B cell (primary cell): ENCODE measurements at regions not wholly inside any gene's neighbourhood (a gene's known extent, or its start where the extent isn't known, plus 50 kb on each side); places are given as distances from the start of the nearest gene placed in this dataset.

Experiments used
- ATAC-seq: fragments of 200-7000 bp; cut with Tn5 transposase; one replicate; pipeline ENCODE4 v1.10.0; 2021; ENCODE audit warnings: low read depth, mild to moderate bottlenecking, moderate number of reproducible peaks, moderate library complexity
- CTCF ChIA-PET: fragments of 350-600 bp; sonication (Branson Sonifier 250); formaldehyde crosslinking; loops from one replicate; lab custom pipeline; 2021; ENCODE audit warnings: antibody characterized with exemption, inconsistent platforms; lab: Charles Lee
- POLR2A ChIA-PET: fragments of 350-600 bp; sonication (Branson Sonifier 250); formaldehyde crosslinking; loops from one replicate; lab custom pipeline; 2021; ENCODE audit warnings: antibody characterized with exemption; lab: Charles Lee
- DNase-seq: peaks from one replicate; pipeline ENCODE4 v3.0.0; 2013
- H2AFZ ChIP-seq: 2 replicates; pipeline ENCODE4 v1.6.1; 2012; ENCODE audit warnings: mild to moderate bottlenecking, low read depth, low read length; ENCODE audit not compliant: insufficient read depth, poor library complexity, severe bottlenecking
- H3K27ac ChIP-seq, 2 donors: 1 replicate in 1 of 2; 2 replicates in 1 of 2; pipeline ENCODE4 v1.5.1; 2012 to 2013; ENCODE audit warnings: low read length in 2 of 2, mild to moderate bottlenecking in 2 of 2, moderate library complexity in 1 of 2
- H3K27me3 ChIP-seq, 4 experiments: fragments of 200-600 bp in 1 of 4; sonication (generic) in 1 of 4; replicated peaks in 1 of 4; 1 replicate in 2 of 4; 2 replicates in 2 of 4; pipeline versions ENCODE4 v1.6.1 to v1.7.0; 2013 to 2016; ENCODE audit warnings: low read length in 3 of 4, mild to moderate bottlenecking in 2 of 4, mixed read lengths in 1 of 4, moderate library complexity in 1 of 4; ENCODE audit not compliant: insufficient read depth in 4 of 4, control insufficient read depth in 3 of 4; ENCODE audit errors: control extremely low read depth in 1 of 4
- H3K36me3 ChIP-seq, 2 experiments: replicated peaks in 1 of 2; 1 replicate in 1 of 2; 2 replicates in 1 of 2; pipeline versions ENCODE4 v1.6.1 to v1.7.1; 2013; ENCODE audit warnings: low read length in 1 of 2; ENCODE audit not compliant: insufficient read depth in 2 of 2, control insufficient read depth in 1 of 2; ENCODE audit errors: control extremely low read depth in 1 of 2, extremely low read depth in 1 of 2
- H3K4me1 ChIP-seq, 2 donors: fragments of 200-600 bp in 1 of 2; sonication (generic) in 1 of 2; 1 replicate in 1 of 2; 2 replicates in 1 of 2; pipeline versions ENCODE4 v1.5.1 to v1.6.1; 2013 to 2017; ENCODE audit warnings: low read length in 2 of 2; ENCODE audit not compliant: control insufficient read depth in 2 of 2, insufficient read depth in 2 of 2
- H3K4me2 ChIP-seq: replicated peaks from 2 replicates; pipeline ENCODE3; 2012; ENCODE audit warnings: mild to moderate bottlenecking, low read depth, low read length; ENCODE audit not compliant: poor library complexity, severe bottlenecking
- H3K4me3 ChIP-seq, 5 experiments: fragments of 200-600 bp in 1 of 5; sonication (generic) in 1 of 5; 1 replicate in 3 of 5; 2 replicates in 2 of 5; pipeline versions ENCODE4 v1.5.1 to v1.7.0; 2011 to 2016; ENCODE audit warnings: low read length in 4 of 5, mild to moderate bottlenecking in 4 of 5, low read depth in 2 of 5, control low read depth in 1 of 5, moderate library complexity in 1 of 5; ENCODE audit not compliant: insufficient read depth in 1 of 5; ENCODE audit errors: control extremely low read depth in 1 of 5, extremely low read depth in 1 of 5
- H3K79me2 ChIP-seq: fragments of 200-600 bp; sonication (generic); one replicate; pipeline ENCODE4 v1.6.0; 2016; ENCODE audit warnings: low read length; ENCODE audit not compliant: control insufficient read depth, insufficient read depth
- H3K9ac ChIP-seq: fragments of 200-600 bp; sonication (generic); 2 replicates; pipeline ENCODE4 v1.6.1; 2017; ENCODE audit warnings: mild to moderate bottlenecking, low read length, moderate library complexity
- H3K9me3 ChIP-seq, 3 donors: one replicate each; pipeline versions ENCODE4 v1.6.1 to v1.7.1; 2013; ENCODE audit warnings: low read length in 2 of 3; ENCODE audit not compliant: control insufficient read depth in 2 of 3, insufficient read depth in 1 of 3; ENCODE audit errors: control extremely low read depth in 1 of 3
- H4K20me1 ChIP-seq: 2 replicates; pipeline ENCODE4 v1.6.0; 2012; ENCODE audit warnings: mild to moderate bottlenecking, low read length; ENCODE audit not compliant: insufficient read depth, control insufficient read depth, poor library complexity, severe bottlenecking
- H3K27ac Mint-ChIP-seq: one replicate; pipeline ENCODE4 v1.8.0; 2021; ENCODE audit warnings: mixed read lengths
- H3K27me3 Mint-ChIP-seq: one replicate; pipeline ENCODE4 v1.8.0; 2021; ENCODE audit warnings: mixed read lengths
- H3K4me1 Mint-ChIP-seq: one replicate; pipeline ENCODE4 v1.8.0; 2021; ENCODE audit warnings: mixed read lengths
- H3K4me3 Mint-ChIP-seq: one replicate; pipeline ENCODE4 v1.8.0; 2021; ENCODE audit warnings: mixed read lengths
- H3K9me3 Mint-ChIP-seq: one replicate; pipeline ENCODE4 v1.8.0; 2022; ENCODE audit warnings: mixed read lengths; ENCODE audit not compliant: insufficient read depth
- CTCF ChIP-seq: fragments of 200-600 bp; IDR thresholded peaks from one replicate; pipeline ENCODE4 v1.8.0; 2022; ENCODE audit warnings: antibody characterized with exemption, mild to moderate bottlenecking
- EZH2 ChIP-seq: IDR thresholded peaks from 2 replicates; pipeline ENCODE4 v1.6.1; 2012; ENCODE audit warnings: borderline replicate concordance, low read depth, mild to moderate bottlenecking, moderate library complexity, low read length; ENCODE audit not compliant: insufficient read depth, poor library complexity, severe bottlenecking
- WGBS: methylation state at CpG from one replicate; pipeline ENCODE4 v1.1.5; 2013; ENCODE audit warnings: missing lambda C conversion rate; ENCODE audit not compliant: insufficient coverage; 5-methylcytosine and 5-hydroxymethylcytosine counted together
- intact Hi-C: fragments of 100-400 bp; cut with micrococcal nuclease; formaldehyde crosslinking; loops from one replicate; pipeline ENCODE4 v1.10.0; 2022

- Histone ChIP-seq H2AFZ (no peak overlapping the region), H3K9ac (no peak overlapping the region), H3K79me2 (no peaks in the 10 kb centered on the region), H3K4me1 (no peaks in the 10 kb centered on the region), H3K27me3 (no peaks in the 10 kb centered on the region), H3K4me3 (no peak overlapping the region), H3K27ac (no peak overlapping the region), H3K9me3 (peaks cover 0 to 4% (median 0%) of the 10 kb centered on the region in 3 donors), H3K36me3 (no peaks in the 10 kb centered on the region), H3K4me2 (no peak overlapping the region), H4K20me1 (no peaks in the 10 kb centered on the region)
- Mint-ChIP-seq H3K27ac (no peak overlapping the region), H3K4me3 (no peak overlapping the region), H3K27me3 (no peaks in the 10 kb centered on the region), H3K9me3 (no peaks in the 10 kb centered on the region), H3K4me1 (no peaks in the 10 kb centered on the region)
- POLR2A ChIA-PET, result no interaction called here
- intact Hi-C loops, result no loop called here
- DNase-seq, result no peak
- WGBS, result no CpG with 5 or more reads among the region's 2 CpGs
- CTCF ChIA-PET, result no interaction called here
- no peak for ATAC-seq
- no peak for TF ChIP-seq EZH2
- no peak for TF ChIP-seq CTCF
Observed at GRCh38 chr7:15782656-15783055, 96.2 kb upstream of the MEOX2 start.

- H3K79me2 ChIP-seq, result no peaks in the 10 kb centered on the region
- H4K20me1 ChIP-seq, result no peaks in the 10 kb centered on the region
- intact Hi-C loops, result no loop called here
- H3K36me3 ChIP-seq, result no peaks in the 10 kb centered on the region
- H3K27me3 ChIP-seq, result no peaks in the 10 kb centered on the region
- H3K9me3 Mint-ChIP-seq, result no peaks in the 10 kb centered on the region
- H3K9ac ChIP-seq, result no peak overlapping the region
- H3K9me3 ChIP-seq, result peaks cover 0 to 4% (median 0%) of the 10 kb centered on the region in 3 donors
- H3K27ac ChIP-seq, result no peak overlapping the region
- no peak overlapping the region for H3K4me2 ChIP-seq
- H3K27ac Mint-ChIP-seq, result no peak overlapping the region
- no peak overlapping the region for H2AFZ ChIP-seq
- TF ChIP-seq EZH2 (no peak), CTCF (no peak)
- H3K4me3 ChIP-seq, result no peak overlapping the region
- WGBS, result no CpG with 5 or more reads among the region's 2 CpGs
- ATAC-seq, result no peak
- no peak overlapping the region for H3K4me3 Mint-ChIP-seq
- no peak for DNase-seq
- ChIA-PET POLR2A (no interaction called here), CTCF (no interaction called here)
- H3K4me1 Mint-ChIP-seq, result no peaks in the 10 kb centered on the region
- no peaks in the 10 kb centered on the region for H3K27me3 Mint-ChIP-seq
- no peaks in the 10 kb centered on the region for H3K4me1 ChIP-seq
Observed at GRCh38 chr7:15781944-15782343, 95.5 kb upstream of the MEOX2 start.
